DMS153 (cell line): ENCODE measurements at regions not wholly inside any gene's neighbourhood (a gene's known extent, or its start where the extent isn't known, plus 50 kb on each side); places are given as distances from the start of the nearest gene placed in this dataset.

Experiments
- DNase-seq: peaks from one replicate; lab custom pipeline; 2025; lab: John Stamatoyannopoulos, UW

DNA sequence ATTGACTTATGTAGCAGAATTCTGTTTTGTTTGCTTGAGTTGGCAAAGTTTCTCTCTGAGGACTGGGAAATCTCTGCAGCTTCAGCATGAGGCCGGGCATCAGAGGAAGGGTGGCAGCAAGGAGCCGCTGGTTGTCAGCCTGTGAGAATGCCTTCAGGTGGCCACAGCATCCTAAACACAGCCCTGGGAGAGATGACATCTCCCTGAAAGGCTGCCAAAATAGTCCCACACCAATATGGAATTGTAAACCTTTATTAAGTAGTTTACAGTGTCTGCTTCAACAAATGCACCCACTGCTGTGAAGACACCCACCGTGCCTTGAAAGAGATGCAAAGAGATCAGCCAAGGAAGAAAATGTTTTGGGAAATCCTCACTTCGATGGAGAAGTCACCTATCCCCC, 609.7 kb upstream of the ARRDC4 start:
- DNase-seq = no peak

DNA sequence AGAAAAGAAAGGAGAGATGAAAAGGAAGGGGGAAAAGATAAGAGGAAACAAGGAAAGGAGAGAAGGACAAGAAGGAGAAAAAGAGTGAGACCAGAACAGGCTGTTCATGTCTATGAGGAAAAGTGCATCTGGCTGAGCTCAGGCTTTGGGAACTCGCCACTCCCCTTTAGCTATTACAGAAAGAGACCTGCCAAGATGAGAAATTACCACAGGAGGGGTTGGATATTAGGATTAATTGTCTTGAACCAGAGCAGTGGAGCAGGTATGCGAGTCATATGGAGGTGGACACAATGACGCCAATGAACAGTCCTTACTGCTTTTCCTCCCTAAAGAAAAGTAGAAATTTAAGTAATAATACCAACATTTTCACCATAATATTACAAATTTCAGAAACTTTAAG, 577.0 kb upstream of the ARRDC4 start:
- DNase-seq = no peak

DNA sequence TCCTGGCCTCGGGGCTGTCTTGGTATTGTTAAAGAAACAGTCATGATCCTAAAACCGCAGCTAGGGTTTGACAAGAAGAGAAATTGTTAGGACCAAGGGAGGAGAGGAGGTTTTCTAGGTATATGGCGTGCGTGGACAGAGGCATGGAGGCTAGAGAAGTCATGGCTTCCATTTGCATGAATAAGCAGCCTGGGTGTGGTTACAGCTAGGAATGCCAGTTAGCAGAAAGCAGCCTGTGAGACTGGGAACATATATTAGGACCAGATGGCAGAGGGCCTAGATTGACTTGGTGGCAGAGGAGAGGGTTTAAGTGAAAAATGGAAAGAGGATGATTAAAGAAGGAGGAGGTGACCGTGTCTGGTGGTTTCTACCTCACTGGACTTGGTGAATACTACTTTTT, 573.6 kb upstream of the ARRDC4 start:
- no peak for DNase-seq

- no peak for DNase-seq
Observed at GRCh38 chr15:97401195-97401594, 559.3 kb upstream of the ARRDC4 start.

DNA sequence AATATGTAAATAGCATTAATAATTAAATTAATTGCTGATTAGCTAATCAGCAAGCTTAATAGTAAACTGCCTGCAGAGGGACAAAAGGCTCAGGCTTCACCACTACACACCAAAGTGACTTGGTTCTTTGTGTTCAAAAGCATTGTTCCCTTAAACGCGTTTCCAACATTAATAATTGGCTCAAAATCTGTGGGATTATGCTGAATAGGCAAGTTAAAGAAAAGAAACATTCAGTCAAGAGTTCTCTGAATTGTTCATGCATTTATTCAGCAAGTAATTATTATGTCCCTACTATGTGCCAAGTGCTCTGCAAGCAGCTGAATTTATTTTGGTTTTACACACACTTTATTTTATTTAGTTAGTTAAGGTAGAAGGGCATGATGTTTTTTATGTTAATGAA, 558.5 kb upstream of the ARRDC4 start:
- DNase-seq = no peak

DNA sequence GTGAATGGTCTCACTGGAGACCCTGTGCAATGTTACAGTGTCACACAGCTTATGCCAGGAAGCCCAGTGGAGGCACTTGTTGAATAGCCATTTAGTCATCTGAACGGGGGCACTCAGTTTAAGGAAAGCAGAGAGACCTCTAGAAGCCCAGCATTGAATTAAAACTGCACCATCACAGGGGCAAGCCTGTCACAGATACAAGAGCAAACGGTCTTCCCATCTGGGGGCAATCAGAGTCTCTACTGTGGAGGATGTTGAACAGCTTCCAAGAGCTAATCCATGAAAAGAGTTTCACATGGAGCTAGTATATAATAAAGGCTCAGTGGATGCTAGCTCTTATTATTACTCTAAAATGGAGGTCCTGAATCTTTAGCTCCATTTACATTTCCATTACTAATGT, 553.7 kb upstream of the ARRDC4 start:
- no peak for DNase-seq

DNA sequence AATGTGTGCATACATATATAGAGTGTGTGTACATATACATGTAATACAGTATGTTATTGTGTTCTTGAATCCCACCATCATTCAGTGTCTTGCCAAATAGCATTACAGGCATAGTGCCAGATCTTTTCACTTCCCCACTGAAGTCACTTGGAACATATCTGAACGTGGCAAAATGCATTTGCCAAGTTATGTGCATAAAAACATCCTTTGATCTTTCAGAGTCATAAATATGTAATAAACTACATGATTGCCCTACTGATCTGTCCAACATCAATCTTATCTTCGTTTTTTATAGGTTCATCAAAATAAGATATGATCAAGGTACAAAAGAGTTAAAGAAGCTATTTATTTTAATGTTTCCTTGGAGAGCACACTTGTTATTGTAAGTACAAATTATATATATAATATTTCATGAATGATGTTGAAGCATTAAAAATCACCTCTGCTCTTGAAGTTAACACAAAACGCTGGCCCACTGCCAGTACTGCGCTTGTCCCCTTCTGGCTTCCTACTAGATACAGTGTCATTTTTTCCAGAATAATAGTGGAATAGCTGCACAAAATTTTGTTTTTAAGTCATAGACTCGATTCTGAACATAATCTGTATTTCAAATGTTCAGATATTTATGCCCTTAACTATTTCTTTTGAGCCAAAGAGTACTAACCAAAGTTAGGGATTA, 549.5 kb upstream of the ARRDC4 start:
- no peak for DNase-seq

GRCh38 chr15:97420130-97420529, 540.4 kb upstream of the ARRDC4 start:
- DNase-seq = no peak

DNA sequence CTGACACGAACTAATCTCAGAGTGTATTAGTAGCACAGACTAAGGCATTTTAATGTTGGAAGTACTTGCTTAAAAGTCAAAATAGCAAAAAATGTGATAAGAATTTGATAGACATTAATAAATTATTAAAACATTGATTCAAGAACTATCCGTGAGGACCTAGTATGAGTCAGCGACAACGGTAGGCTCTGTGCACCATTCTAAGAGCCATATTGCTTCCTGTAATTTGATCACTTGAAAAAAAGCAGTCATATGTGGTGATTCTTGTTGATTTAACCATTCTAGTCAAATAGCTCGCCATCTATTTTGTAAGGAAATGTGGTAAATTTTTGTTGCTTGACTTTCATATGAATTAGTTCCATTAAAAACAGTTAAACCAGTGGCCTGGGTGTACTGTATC, 534.9 kb upstream of the ARRDC4 start:
- peak; percentile 50 for DNase-seq

GRCh38 chr15:97443101-97443500, 517.4 kb upstream of the ARRDC4 start:
- DNase-seq = no peak

- DNase-seq = no peak
Observed at GRCh38 chr15:97446138-97446537, 514.4 kb upstream of the ARRDC4 start.

DNA sequence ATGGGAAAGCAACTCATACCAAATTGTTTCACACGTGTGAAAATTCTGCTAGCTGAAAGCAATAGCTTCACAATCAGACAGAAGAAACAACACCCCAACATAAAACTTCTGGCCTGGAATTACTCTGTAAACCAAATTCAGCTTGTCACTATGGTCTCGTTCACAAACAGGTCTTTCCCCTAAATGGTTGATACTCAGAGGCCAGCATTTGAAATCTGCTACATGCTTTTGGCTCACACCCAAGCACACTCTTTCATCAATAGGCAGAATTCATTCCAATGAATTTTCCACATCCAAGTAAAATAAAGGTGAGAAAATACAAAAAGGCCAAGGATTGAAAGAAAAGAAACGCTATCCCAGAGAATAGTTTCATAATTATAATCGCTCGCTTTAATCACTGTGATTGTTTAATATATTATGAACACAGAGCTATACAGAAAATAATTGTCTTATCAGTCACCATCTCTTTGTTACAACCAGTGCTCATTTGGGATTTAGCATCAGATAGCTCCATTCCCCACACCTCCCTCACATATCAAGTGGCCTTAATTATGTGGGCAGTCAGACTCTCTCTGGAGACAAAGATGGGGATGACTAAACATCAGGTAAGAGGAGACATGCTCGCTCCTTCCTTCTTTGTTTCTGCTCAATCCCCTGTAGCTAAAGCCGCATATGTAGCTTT, 503.8 kb upstream of the ARRDC4 start:
- DNase-seq = no peak

DNA sequence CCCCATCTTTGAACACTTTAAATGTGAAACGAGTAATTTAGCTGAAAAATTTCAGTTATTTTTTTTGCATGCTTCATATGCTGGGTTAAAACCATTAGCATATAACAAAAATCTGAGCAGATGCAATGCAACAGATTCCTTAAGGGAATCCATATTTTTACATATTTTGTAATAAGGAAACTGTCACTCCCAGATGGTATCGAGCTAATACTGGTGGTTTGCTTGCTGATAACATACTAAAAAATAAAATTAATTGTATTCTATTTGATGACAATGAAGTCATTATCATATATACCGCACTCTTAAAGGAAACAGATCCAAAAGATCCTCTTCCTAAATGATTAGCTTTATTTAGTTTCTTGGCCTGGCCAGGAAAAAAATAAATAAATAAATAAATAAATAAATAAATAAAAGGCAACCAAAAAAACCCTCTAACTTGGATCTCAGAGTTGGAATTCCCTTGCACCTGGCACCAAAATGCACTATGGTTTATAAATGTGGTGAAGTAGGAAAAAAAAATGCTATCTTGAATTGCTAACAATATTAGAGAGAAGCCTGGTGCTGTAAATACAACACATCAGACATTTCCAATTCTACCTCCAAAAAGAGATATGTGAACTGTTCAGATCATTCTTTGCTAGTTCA, 503.2 kb upstream of the ARRDC4 start:
- DNase-seq = no peak

DNA sequence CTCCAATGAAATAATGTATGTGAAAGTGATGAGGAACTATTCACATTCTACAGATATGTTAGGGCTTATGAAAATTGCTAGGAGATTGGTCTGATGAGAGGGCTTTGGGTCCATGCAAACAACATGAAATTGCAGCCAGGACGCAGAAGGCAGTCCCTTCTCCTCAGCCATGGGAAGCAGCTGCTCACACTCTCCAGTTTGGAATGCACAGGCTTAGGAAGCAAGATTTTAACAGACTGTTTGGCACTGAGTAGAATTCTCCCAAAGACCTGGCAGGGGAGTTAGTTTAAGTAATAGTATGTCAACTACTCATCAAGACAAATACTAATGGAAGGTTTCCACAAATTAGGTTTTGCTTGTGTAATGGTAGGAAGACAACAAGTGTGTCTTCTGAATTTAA, 500.7 kb upstream of the ARRDC4 start:
- DNase-seq = no peak

DNA sequence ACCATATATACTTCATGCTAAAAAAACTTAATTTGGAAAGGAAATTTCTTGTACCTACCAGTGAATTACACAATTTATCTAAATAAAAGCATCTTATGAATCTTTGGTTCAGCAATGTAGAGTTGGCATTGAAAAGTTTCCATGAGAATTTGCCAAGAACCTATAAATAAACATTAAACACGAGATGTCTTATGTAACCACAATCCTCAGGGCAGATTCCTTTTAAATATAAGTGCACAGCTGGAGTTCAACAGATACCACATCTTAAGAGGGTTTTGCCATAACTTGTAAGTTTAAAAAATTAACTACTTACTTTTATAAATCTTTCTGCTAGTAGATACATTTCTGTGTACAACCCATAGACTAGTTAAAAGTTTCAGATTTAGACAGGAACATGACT, 499.3 kb upstream of the ARRDC4 start:
- no peak for DNase-seq

DNA sequence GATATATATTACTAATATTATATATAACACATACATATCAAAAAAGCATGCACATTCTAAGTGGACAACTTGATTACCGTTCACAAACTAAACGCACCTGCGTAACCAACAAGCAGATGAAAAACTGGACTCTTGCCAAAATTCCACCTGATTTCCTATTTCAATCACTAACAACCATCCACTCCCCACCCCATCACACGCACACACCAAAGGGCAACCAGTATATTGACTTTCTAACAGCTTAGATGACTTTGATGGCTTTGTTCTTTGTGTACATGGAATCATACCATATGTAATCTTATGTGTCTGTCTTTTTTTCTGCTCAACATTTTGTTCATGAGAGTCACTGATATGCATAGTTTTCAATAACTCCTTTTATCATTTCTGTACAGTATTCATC, 496.8 kb upstream of the ARRDC4 start:
- no peak for DNase-seq

GRCh38 chr15:97470417-97470816, 490.1 kb upstream of the ARRDC4 start:
- no peak for DNase-seq

- DNase-seq = no peak
Observed at GRCh38 chr15:97473627-97474026, 486.9 kb upstream of the ARRDC4 start.

GRCh38 chr15:97479957-97480356, 480.5 kb upstream of the ARRDC4 start:
- no peak for DNase-seq

- no peak for DNase-seq
Observed at GRCh38 chr15:97482521-97482920, 478.0 kb upstream of the ARRDC4 start.

DNA sequence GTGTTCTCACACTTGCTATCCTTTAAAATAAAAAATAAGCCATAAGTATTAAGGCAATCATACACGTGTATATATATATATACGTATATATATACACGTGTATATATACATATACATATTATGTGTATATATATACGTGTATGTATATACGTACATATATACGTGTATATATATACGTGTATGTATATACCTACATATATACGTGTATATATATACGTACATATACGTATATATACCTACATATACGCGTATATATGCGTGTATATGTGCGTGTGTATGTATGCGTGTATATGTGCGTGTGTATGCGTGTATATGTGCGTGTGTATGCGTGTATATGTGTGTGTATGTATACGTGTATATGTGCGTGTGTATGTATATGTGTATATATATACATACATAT, 477.3 kb upstream of the ARRDC4 start:
- DNase-seq = no peak

- DNase-seq = no peak
Observed at GRCh38 chr15:97490429-97490828, 470.1 kb upstream of the ARRDC4 start.

DNA sequence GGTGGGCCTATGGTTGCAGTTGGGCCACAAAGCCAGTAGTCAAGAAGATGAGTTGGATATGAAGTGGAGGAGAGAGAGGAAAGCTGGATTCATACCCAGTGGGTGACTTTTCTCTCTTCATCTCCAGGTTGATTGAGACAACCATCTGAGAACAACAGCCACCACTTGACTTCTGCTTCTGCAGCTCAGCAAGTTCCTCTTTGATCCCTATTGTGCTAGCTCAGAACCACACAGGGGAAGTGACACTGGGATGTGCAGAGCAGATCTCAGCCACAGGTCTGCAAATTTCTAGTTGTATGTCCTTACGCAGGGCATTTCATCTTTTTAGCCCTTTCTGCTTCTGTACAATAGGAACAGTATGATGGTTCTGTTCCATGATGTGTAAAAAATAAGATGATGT, 459.2 kb upstream of the ARRDC4 start:
- DNase-seq = no peak

GRCh38 chr15:97502038-97502437, 458.5 kb upstream of the ARRDC4 start:
- DNase-seq = peak; percentile 18
